H1 (cell line): ENCODE measurements at regions not wholly inside any gene's neighbourhood (a gene's known extent, or its start where the extent isn't known, plus 50 kb on each side); places are given as distances from the start of the nearest gene placed in this dataset.

Source experiments
- CTCF ChIA-PET: fragments of 300-600 bp; sonication (Branson Sonifier 250); formaldehyde crosslinking; loops from one replicate; lab custom pipeline; 2021; ENCODE audit not compliant: partially characterized antibody; lab: Charles Lee
- POLR2A ChIA-PET: fragments of 300-600 bp; sonication (Branson Sonifier 250); formaldehyde crosslinking; loops from one replicate; lab custom pipeline; 2021; ENCODE audit warnings: inconsistent platforms; ENCODE audit not compliant: partially characterized antibody; lab: Charles Lee
- DNase-seq, 2 experiments: peaks; one replicate each; pipeline versions ENCODE4 v3.0.0 to v3.0.0-alpha.2; 2010 to 2022; ENCODE audit warnings: low spot score in 2 of 2, low read depth in 1 of 2, mixed read lengths in 1 of 2
- FAIRE-seq: peaks from 2 replicates; lab custom pipeline; 2011; peaks lifted over from hg19 to GRCh38; lab: Jason Lieb, UNC
- H2AFZ ChIP-seq: 2 replicates; pipeline ENCODE4 v1.8.1; 2012; ENCODE audit warnings: low read length, inconsistent platforms
- H2AK5ac ChIP-seq: 2 replicates; pipeline ENCODE4 v1.6.1; 2013; ENCODE audit warnings: low read depth, low read length
- H2BK120ac ChIP-seq: replicated peaks from 2 replicates; pipeline ENCODE3; 2013; ENCODE audit warnings: low read depth, low read length, inconsistent platforms
- H2BK12ac ChIP-seq: 2 replicates; pipeline ENCODE4 v1.6.1; 2013; ENCODE audit warnings: low read depth, low read length
- H2BK15ac ChIP-seq: 2 replicates; pipeline ENCODE4 v1.6.1; 2013; ENCODE audit warnings: low read length
- H2BK20ac ChIP-seq: 2 replicates; pipeline ENCODE4 v1.6.1; 2013; ENCODE audit warnings: low read length
- H2BK5ac ChIP-seq: 2 replicates; pipeline ENCODE4 v1.6.1; 2013; ENCODE audit warnings: low read depth, low read length
- H3K14ac ChIP-seq: 2 replicates; pipeline ENCODE4 v1.6.1; 2013; ENCODE audit warnings: inconsistent platforms; ENCODE audit not compliant: insufficient read length
- H3K18ac ChIP-seq: 2 replicates; pipeline ENCODE4 v1.6.1; 2013; ENCODE audit warnings: low read length; ENCODE audit errors: extremely low read depth
- H3K23ac ChIP-seq: 2 replicates; pipeline ENCODE4 v1.6.1; 2013; ENCODE audit warnings: inconsistent platforms; ENCODE audit not compliant: insufficient read length
- H3K23me2 ChIP-seq: 2 replicates; pipeline ENCODE4 v1.6.1; 2013; ENCODE audit warnings: low read depth, low read length
- H3K27ac ChIP-seq: 2 replicates; pipeline ENCODE4 v1.6.1; 2011; ENCODE audit warnings: low read depth, low read length, inconsistent platforms
- H3K27me3 ChIP-seq, 4 experiments: replicated peaks in 1 of 4; 1 replicate in 1 of 4; 2 replicates in 3 of 4; pipeline versions ENCODE4 v1.6.1 to v1.8.1; 2011 to 2013; ENCODE audit warnings: low read length in 3 of 4, mild to moderate bottlenecking in 3 of 4, inconsistent platforms in 2 of 4, mixed read lengths in 2 of 4, moderate library complexity in 1 of 4; ENCODE audit not compliant: control insufficient read depth in 3 of 4, insufficient read depth in 3 of 4; ENCODE audit errors: extremely low read depth in 1 of 4
- H3K36me3 ChIP-seq, 4 experiments: 2 replicates each; pipeline versions ENCODE4 v1.6.1 to v1.8.1; 2011 to 2013; ENCODE audit warnings: mild to moderate bottlenecking in 4 of 4, low read length in 3 of 4, moderate library complexity in 2 of 4, control low read depth in 1 of 4, inconsistent platforms in 1 of 4; ENCODE audit not compliant: insufficient read depth in 4 of 4, control insufficient read depth in 2 of 4
- H3K4ac ChIP-seq: replicated peaks from 2 replicates; pipeline ENCODE3; 2013; ENCODE audit warnings: low read length, low read depth, mixed read lengths, inconsistent platforms; ENCODE audit not compliant: insufficient read length
- H3K4me1 ChIP-seq, 4 experiments: replicated peaks in 1 of 4; 1 replicate in 1 of 4; 2 replicates in 3 of 4; pipeline versions ENCODE4 v1.6.1 to v1.8.1; 2011 to 2013; ENCODE audit warnings: low read length in 3 of 4, inconsistent platforms in 2 of 4, mixed read lengths in 1 of 4; ENCODE audit not compliant: insufficient read depth in 4 of 4, control insufficient read depth in 3 of 4
- H3K4me2 ChIP-seq, 2 experiments: 2 replicates each; pipeline versions ENCODE4 v1.6.1 to v1.8.1; 2011 to 2013; ENCODE audit warnings: low read depth in 2 of 2, low read length in 2 of 2, control low read depth in 1 of 2, inconsistent platforms in 1 of 2, mild to moderate bottlenecking in 1 of 2; ENCODE audit not compliant: insufficient read depth in 1 of 2
- H3K4me3 ChIP-seq, 4 experiments: fragments of 200-600, 300-600 bp in 1 of 4; sonication (generic), shearing (Covaris generic), sonication (Bioruptor Twin) in 1 of 4; 2 replicates each; pipeline versions ENCODE4 v1.5.1 to v1.8.1; 2011 to 2016; ENCODE audit warnings: low read length in 4 of 4, low read depth in 3 of 4, control low read depth in 2 of 4, inconsistent platforms in 2 of 4, mild to moderate bottlenecking in 2 of 4, mixed read lengths in 1 of 4, moderate library complexity in 1 of 4; ENCODE audit not compliant: insufficient read depth in 2 of 4; ENCODE audit errors: extremely low read depth in 1 of 4
- H3K56ac ChIP-seq: replicated peaks from 2 replicates; pipeline ENCODE3; 2013; ENCODE audit warnings: low read depth, mild to moderate bottlenecking, mixed read lengths, low read length, inconsistent platforms; ENCODE audit not compliant: insufficient read length
- H3K79me1 ChIP-seq: 2 replicates; pipeline ENCODE4 v1.6.1; 2013; ENCODE audit warnings: low read depth, low read length, control low read depth
- H3K79me2 ChIP-seq, 2 experiments: 2 replicates each; pipeline versions ENCODE4 v1.6.1 to v1.8.1; 2012 to 2013; ENCODE audit warnings: low read length in 2 of 2, mild to moderate bottlenecking in 2 of 2, inconsistent platforms in 1 of 2; ENCODE audit not compliant: insufficient read depth in 2 of 2, control insufficient read depth in 1 of 2
- H3K9ac ChIP-seq, 4 experiments: replicated peaks in 1 of 4; 1 replicate in 1 of 4; 2 replicates in 3 of 4; pipeline versions ENCODE4 v1.6.1 to v1.8.1; 2011 to 2013; ENCODE audit warnings: low read depth in 3 of 4, low read length in 3 of 4, control low read depth in 2 of 4, mild to moderate bottlenecking in 2 of 4, moderate library complexity in 2 of 4, inconsistent platforms in 1 of 4; ENCODE audit errors: extremely low read depth in 1 of 4
- H3K9me3 ChIP-seq, 2 experiments: 2 replicates each; pipeline versions ENCODE4 v1.6.1 to v1.8.1; 2012 to 2013; ENCODE audit warnings: mild to moderate bottlenecking in 2 of 2, moderate library complexity in 2 of 2, control low read depth in 1 of 2, inconsistent platforms in 1 of 2, low read depth in 1 of 2, low read length in 1 of 2, mixed read lengths in 1 of 2; ENCODE audit not compliant: insufficient read depth in 2 of 2
- H4K20me1 ChIP-seq, 2 experiments: replicated peaks in 1 of 2; 2 replicates each; pipeline versions ENCODE3 to v1.8.1; 2011 to 2013; ENCODE audit warnings: inconsistent platforms in 2 of 2, low read length in 2 of 2, mild to moderate bottlenecking in 1 of 2; ENCODE audit not compliant: insufficient read depth in 2 of 2, control insufficient read depth in 1 of 2
- H4K5ac ChIP-seq: 2 replicates; pipeline ENCODE4 v1.6.1; 2013; ENCODE audit warnings: low read length, low read depth, mixed read lengths, inconsistent platforms; ENCODE audit not compliant: insufficient read length
- H4K8ac ChIP-seq: 2 replicates; pipeline ENCODE4 v1.8.0; 2013; ENCODE audit warnings: mild to moderate bottlenecking, moderate library complexity, low read length, inconsistent platforms; ENCODE audit not compliant: insufficient read depth; ENCODE audit errors: extremely low read depth
- H4K91ac ChIP-seq: replicated peaks from 2 replicates; pipeline ENCODE3; 2013; ENCODE audit warnings: low read length, mixed read lengths, inconsistent platforms; ENCODE audit not compliant: insufficient read length
- GABPA ChIP-seq: IDR thresholded peaks from 2 replicates; pipeline ENCODE4 v1.6.1; 2011; ENCODE audit warnings: mild to moderate bottlenecking, low read length, moderate library complexity, borderline replicate concordance; ENCODE audit not compliant: insufficient read depth
- KDM1A ChIP-seq: fragments of 200-600, 300-600 bp; sonication (generic); IDR thresholded peaks from 2 replicates; pipeline ENCODE4 v1.7.1; 2016; ENCODE audit warnings: mild to moderate bottlenecking, low read length, borderline replicate concordance
- PHF8 ChIP-seq: fragments of 200-600 bp; sonication (generic); conservative IDR thresholded peaks from 2 replicates; pipeline ENCODE4 v1.7.1; 2012; ENCODE audit warnings: low read depth, mild to moderate bottlenecking, inconsistent platforms, low read length, moderate library complexity
- TAF7 ChIP-seq: optimal IDR thresholded peaks from 2 replicates; pipeline ENCODE3; 2011; ENCODE audit warnings: low read depth, mild to moderate bottlenecking, inconsistent platforms, low read length, moderate library complexity, borderline replicate concordance
- WGBS, 2 experiments: shearing (Covaris generic) in 1 of 2; methylation state at CpG; one replicate each; pipeline versions ENCODE4 v1.1.6 to v1.1.7; 2013 to 2015; ENCODE audit warnings: low lambda C conversion rate in 2 of 2, mixed read lengths in 2 of 2, inconsistent platforms in 1 of 2, low coverage in 1 of 2, missing lambda C conversion rate in 1 of 2; ENCODE audit not compliant: insufficient replicate concordance in 2 of 2, insufficient coverage in 1 of 2, insufficient read length in 1 of 2; ENCODE audit errors: extremely low coverage in 1 of 2, missing lambda C conversion rate in 1 of 2; 5-methylcytosine and 5-hydroxymethylcytosine counted together

- peaks cover 2% of the 10 kb centered on the region; the same call in 1 of the 2 replicates for H3K23me2 ChIP-seq
- no peak overlapping the region for H3K14ac ChIP-seq
- DNase-seq: no peak
- H4K20me1 ChIP-seq: no peaks in the 10 kb centered on the region
- H3K23ac ChIP-seq: no peak overlapping the region
- no peak overlapping the region for H3K4ac ChIP-seq
- no peaks in the 10 kb centered on the region for H3K4me1 ChIP-seq
- no peaks in the 10 kb centered on the region for H3K36me3 ChIP-seq
- H3K56ac ChIP-seq: no peak overlapping the region
- no peak overlapping the region for H3K18ac ChIP-seq
- no peak overlapping the region for H3K4me2 ChIP-seq
- no peak overlapping the region for H2BK120ac ChIP-seq
- no peak overlapping the region for H3K4me3 ChIP-seq
- no peak overlapping the region for H3K27ac ChIP-seq
- no peak overlapping the region for H4K91ac ChIP-seq
- H3K79me2 ChIP-seq: no peaks in the 10 kb centered on the region
- no peak overlapping the region for H2AK5ac ChIP-seq
- no peak overlapping the region for H2BK20ac ChIP-seq
- H4K5ac ChIP-seq: no peak overlapping the region
- H4K8ac ChIP-seq: no peak overlapping the region
- no peak overlapping the region for H2BK12ac ChIP-seq
- H2AFZ ChIP-seq: no peak overlapping the region
- POLR2A ChIA-PET: no interaction called here
- H2BK15ac ChIP-seq: no peak overlapping the region
- no peak for FAIRE-seq
- H3K9ac ChIP-seq: no peak overlapping the region
- WGBS, 2 experiments: 90% methylated on average over 3 of the region's 3 CpGs; no CpG with 5 or more reads in 1 of the 2 experiments
- H3K27me3 ChIP-seq: no peaks in the 10 kb centered on the region
- CTCF ChIA-PET: interaction anchor here (1.4 to 2.1 kb wide), 3 partner anchors 16 to 218 kb away, joined by 5 to 11 read pairs (median 6); no protein-coding TSS in a partner anchor
- no peak overlapping the region for H2BK5ac ChIP-seq
- H3K9me3 ChIP-seq: no peaks in the 10 kb centered on the region
- no peaks in the 10 kb centered on the region for H3K79me1 ChIP-seq
- TF ChIP-seq TAF7: no peak
- TF ChIP-seq KDM1A: no peak
- no peak for TF ChIP-seq PHF8
- TF ChIP-seq GABPA: no peak
Measured at GRCh38 chr12:22117563-22118237, 71.7 kb downstream of the CMAS start.
